ENCODE measurements at regions not wholly inside any gene's neighbourhood (a gene's known extent, or its start where the extent isn't known, plus 50 kb on each side); places are given as distances from the start of the nearest gene placed in this dataset.

DNA sequence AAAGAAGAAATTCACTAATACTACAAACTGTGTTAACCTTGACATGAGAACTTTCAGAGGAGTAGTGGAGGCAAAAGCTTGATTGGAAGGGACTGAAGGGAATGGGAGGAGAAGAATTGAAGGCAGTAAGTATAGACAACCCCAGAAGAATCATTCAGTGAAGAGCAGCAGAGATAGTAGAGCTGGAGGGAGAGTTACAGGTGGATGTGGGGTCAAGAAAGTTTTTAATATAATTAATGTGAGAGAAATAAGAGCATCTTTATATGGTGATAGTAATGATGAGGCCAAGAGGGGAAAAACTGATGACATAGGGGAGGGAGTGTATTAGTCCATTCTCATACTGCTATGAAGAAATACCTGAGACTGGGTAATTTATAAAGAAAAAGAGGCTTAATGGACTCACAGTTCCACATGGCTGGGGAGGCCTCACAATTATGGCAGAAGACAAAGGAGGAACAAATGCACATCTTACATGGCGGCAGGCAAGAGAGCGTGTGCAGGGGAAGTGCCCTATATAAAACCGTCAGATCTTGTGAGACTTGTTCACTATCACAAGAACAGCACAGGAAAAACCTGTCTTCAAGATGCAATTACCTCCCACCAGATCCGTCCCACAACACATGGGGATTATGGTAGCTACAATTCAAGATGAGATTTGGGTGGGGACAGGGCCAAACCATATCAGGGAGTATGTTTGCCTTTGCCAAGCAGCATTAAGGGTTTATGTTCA is 88.3 kb upstream of the PIK3CG start:
- no peak for DNase-seq

- DNase-seq: no peak
Measured at GRCh38 chr7:106777674-106778299, 87.3 kb upstream of the PIK3CG start.

- no peak for DNase-seq
Measured at GRCh38 chr7:106778656-106779250, 86.3 kb upstream of the PIK3CG start.

GRCh38 chr7:106779877-106780276 is 85.2 kb upstream of the PIK3CG start:
- no peak for DNase-seq

DNA sequence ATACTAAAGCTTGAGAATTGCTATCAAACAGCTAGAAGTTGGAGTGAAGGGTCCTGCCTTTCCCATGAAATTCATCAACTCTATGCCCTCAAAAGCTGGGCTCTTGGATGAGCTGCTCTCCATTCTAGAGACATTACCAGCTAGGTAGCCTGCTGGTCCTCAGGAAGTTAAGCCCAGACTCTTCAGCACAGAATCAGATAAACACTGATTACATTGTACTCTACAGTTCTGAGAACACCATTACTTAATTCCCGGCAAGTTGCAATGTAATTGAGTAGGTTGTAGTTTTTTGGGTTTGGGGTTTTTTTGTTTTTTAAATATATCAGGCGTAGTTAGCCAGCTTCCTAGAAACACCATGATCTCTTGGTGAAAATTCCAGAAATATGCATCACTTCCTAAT is 84.1 kb upstream of the PIK3CG start:
- DNase-seq: no peak

DNA sequence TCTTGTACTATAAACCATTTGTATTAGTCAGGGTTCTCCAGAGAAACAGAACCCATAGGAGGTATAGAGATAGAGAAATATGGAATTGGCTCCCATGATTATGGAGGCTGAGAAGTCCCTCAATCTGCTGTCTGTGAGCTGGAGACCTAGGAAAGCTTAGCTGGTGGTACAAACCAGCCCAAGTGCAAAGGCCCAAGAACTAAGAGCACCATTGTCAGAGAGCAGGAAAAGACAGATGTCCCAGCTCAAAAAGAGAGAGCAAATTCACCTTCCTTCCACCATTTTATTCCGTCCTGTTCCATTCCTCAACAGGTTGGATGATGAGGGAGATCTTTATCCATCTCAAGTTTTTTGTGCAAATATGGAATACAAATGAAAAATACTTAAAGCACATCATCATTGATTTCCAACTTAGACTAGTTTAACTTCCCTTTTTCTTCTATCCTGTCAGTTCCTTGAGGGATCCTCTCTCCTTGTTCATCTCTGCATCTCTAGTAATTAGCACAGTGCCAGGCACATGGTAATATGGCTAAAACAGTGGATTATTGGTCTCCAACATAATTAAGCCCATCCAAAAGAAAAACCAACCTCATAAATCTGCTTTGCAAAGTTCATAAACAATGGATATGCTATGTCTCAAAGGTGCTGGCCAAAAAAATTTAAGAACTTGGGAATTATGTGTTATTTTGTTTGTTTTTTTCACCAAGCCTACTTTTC is 83.1 kb upstream of the PIK3CG start:
- DNase-seq: no peak

- no peak for DNase-seq
Measured at GRCh38 chr7:106783286-106783685, 81.8 kb upstream of the PIK3CG start.

DNA sequence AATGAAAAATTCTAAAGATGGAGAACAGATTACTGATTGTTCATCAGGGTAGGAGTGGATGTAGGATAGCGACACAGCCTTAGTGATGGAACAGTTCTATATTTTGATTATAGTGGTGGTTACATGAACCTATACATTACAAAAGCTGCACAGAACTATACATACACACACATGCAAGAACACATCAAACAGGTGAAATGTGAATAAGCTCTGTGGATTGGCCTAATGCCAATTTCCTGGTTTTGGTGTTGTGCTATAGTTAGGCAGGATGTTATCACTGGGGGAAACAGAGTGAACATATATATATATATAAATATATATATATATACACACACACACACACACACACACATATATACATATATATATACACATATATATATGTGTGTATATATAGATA is 76.4 kb upstream of the PIK3CG start:
- no peak for DNase-seq

GRCh38 chr7:106791526-106791925 is 73.6 kb upstream of the PIK3CG start:
- DNase-seq: no peak

DNA sequence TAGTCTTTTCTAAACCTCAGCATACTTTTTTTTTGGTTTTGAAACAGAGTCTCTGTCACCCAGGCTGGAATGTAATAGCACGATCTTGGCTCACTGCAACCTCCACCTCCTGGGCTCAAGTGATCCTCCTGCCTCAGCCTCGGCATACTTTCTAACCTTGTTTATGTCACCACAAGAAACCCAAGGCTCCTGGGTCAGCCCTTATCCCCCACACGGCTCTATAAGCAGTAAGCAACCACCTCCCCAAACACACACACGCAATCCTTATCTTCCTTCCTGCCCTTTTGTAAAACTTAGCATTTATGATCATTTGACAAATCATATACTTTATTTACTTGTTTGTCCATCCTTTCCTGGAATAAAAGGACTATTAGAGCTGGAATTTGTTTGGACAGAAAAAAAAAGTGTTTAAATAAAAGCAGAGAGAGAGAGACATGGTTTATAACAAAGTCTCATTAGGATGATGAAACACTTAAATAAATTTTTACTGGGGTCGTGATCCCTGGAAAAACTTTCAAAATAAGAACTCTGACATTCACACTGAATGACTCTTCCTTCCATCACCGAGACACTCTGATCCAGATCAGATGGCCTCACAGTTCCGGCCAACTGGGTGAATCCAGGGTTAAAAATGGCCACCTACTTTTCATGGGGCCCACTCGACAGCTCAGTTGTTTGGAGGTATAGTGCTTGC is 72.7 kb upstream of the PIK3CG start:
- DNase-seq: no peak

- peak; percentile 11 for DNase-seq
Measured at GRCh38 chr7:106793015-106793975, 71.8 kb upstream of the PIK3CG start.

DNA sequence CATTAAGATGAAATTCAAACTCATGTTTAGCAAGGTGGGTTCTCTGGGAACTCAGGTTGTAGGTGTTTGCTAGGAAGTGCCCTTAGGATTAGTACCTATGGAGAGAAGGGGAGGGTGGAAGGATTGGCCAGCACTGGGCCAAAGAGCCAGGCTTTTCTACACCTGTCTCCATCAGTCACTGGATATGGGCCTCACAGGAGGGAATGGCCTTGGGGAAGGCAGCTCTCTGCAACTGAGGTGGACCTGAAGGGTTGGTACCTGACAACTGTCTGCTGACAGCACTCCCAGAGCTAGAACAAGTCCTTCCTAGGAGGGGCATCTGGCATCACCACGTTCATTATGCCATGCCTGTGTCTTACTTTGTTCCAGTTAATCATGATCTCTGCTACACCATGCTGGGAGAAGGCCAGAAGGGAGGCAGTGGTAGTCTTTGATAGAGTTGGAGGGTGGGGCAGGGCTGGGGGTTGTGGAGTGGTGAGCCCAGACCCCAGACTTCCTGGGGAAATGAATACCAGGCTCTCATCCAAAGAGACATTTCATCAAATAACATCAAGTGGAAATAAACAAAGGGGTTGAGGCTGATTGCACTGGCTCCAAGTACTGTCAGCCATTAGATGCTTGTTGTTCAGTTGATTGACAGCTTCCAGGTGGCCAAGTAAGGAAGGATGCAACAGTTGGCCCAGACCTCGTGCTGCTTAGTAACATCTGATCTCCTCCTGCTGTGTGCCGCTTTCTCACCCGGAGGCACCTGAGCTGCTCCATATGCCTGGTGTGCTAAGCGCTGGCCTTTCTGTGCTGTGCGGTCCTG is 70.6 kb upstream of the PIK3CG start:
- no peak for DNase-seq

- no peak for DNase-seq
Measured at GRCh38 chr7:106795084-106795876, 69.8 kb upstream of the PIK3CG start.

DNA sequence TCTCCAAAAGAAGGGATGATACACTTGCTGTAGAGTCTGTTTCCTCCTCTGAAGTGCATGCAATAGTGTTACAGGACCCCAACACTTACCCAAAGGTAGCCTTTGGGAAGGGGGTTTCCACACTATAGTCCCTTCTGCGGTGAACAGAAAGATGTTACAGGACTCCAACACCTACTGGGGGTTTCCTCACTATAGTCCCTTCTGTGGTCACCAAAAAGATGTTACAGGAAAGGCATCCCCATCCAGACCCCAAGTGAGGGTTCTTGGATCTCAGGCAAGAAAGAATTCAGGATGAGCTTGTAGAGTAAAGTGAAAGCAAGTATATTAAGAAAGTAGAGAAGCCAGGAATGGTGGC is 69.2 kb upstream of the PIK3CG start:
- DNase-seq: no peak

DNA sequence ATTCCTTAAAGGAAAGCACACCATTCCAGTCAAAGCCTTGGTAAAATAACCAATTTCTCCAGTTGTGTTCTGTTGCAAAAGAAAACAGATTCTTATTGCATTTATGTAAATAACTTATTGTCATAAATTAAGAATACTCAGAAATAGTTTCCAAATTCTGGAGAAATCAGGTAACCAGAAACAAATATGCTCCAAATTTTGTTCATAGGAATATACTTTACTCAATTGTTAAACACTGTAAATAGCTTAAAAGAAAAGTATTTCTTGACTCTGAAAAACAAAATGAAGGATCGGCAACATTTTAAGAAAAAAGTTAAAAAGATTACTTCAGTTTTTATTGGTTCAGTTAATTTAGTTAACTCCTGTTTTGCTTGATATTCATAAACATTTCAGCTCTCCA is 67.1 kb upstream of the PIK3CG start:
- no peak for DNase-seq

DNA sequence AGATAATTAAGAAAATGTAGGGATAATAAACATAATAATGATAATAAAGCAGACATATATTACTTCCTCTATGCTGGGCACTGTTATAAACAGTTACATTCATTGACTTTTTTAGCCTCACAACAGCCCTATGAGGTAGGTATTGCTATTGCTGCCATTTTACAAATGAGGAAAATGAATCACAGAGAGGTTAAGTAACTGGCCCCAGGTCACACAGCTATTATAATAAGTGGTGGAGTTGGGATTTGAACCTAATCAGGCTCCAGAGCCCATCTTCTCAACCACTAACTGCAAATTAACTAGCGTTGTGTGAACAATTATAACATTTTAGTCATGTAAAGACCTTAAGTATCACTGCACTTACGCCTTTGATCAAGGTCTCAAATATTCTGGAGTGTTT is 62.5 kb upstream of the PIK3CG start:
- DNase-seq: no peak

DNA sequence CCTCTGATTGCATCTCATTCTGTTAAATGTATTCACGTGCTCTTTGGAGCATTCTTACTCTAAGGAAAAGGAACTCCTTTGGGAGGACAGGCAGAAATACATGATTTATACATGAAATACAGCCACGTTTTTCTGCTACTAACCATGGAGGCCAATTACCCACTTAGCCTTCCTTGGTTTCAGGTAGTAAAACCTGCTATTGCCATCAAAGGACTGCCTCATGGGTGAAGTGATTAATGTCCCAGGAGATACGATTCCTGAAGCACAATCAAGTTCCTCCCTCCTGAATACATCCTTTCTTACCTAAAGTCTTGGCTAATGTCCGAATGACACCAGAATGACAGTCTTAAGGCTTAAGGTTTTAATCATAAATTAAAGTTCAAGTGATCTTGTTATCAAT is 58.5 kb upstream of the PIK3CG start:
- DNase-seq: no peak

- no peak for DNase-seq
Measured at GRCh38 chr7:106807474-106807873, 57.6 kb upstream of the PIK3CG start.

DNA sequence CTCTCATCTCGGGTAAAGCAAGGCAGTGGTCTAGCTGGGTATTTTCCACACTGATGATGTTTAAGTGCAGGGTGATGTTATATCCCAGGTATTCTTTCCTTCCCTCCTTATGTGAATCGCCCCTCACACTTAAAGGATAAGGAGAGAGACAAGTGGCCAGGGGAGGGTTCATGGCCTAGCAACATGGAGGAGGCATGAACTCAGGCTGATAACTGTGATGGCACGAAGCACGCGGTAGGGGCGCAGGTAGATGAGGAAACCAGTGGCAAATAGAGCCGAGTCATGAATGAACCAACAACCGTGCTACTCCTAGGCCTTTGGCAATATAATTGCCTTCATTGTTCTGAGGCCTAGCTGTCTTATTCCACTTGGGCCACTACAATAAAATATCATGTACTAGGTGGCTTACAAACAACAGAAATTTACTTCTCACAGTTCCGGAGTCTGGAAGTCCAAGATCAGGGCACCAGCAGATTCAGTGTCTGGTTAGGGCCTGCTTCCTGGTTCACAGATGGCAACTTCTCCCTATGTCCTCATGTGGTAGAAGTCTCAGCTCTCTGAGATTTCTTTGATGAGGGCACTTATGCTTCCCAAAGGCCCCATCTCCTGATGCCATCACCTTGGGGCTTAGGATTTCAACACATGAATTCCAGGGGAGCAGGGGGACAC is 56.0 kb upstream of the PIK3CG start:
- no peak for DNase-seq

GRCh38 chr7:106811472-106811871 is 53.6 kb upstream of the PIK3CG start:
- no peak for DNase-seq

Data from NCI-H1105 (cell line).